ENCODE measurements at regions not wholly inside any gene's neighbourhood (a gene's known extent, or its start where the extent isn't known, plus 50 kb on each side); places are given as distances from the start of the nearest gene placed in this dataset.

GRCh38 chr9:2506321-2506720 is 115.3 kb upstream of the VLDLR start (continued):
- TF ChIP-seq ZNF777 (CRISPR knock-in tag; IDR thresholded peaks at IDR 0.05), result no peak
- TF ChIP-seq GTF3A (CRISPR knock-in tag; conservative IDR thresholded peaks at IDR 0.05), result no peak
- TF ChIP-seq ZNF274 (CRISPR knock-in tag; IDR thresholded peaks at IDR 0.05), result no peak
- TF ChIP-seq ATF1 (CRISPR knock-in tag; IDR thresholded peaks at IDR 0.05), result no peak

- intact Hi-C loops (cut with micrococcal nuclease; ENCODE audit: unreplicated experiment), result no loop called here
- H3K9me3 ChIP-seq (ENCODE audit: low read length), result no peaks in the 10 kb centered on the region
- ATAC-seq (no peak), FAIRE-seq (no peak), DNase-seq (ENCODE audit: low spot score) (no peak)
- POLR2A ChIA-PET, result no interaction called here
- H2AFZ ChIP-seq (ENCODE audit: low read length), result no peak overlapping the region
- no peaks in the 10 kb centered on the region for H3K79me2 ChIP-seq (ENCODE audit: insufficient read depth, low read length)
- no peaks in the 10 kb centered on the region for H3K4me1 ChIP-seq (ENCODE audit: insufficient read depth, low read length)
- no peaks in the 10 kb centered on the region for H4K20me1 ChIP-seq (ENCODE audit: insufficient read depth, low read length)
- WGBS (ENCODE audit: low lambda C conversion rate), result 57% methylated on average over 5 of the region's 6 CpGs
- H3K9ac ChIP-seq (ENCODE audit: insufficient read depth, low read depth, low read length), result no peak overlapping the region
- H3K27ac ChIP-seq (ENCODE audit: extremely low read length, insufficient read depth, low read length), result no peak overlapping the region
- no peaks in the 10 kb centered on the region for H3K36me3 ChIP-seq (replicated peaks in 1 of 2; ENCODE audit: control insufficient read depth in 1 of 2, insufficient read depth in 2 of 2, low read length in 2 of 2)
- no TSS peak for BruUV-seq (replicated peaks)
- in situ Hi-C loops (cut with HindIII; ENCODE audit: extremely low pct_ligation_motif_present, low pct_unique_long_range_greater_than_20kb), result no loop called here
- CTCF ChIA-PET (ENCODE audit: low intra/inter-chr PET ratio, low total read pairs), result no interaction called here
- H3K4me2 ChIP-seq (ENCODE audit: low read depth, low read length), result no peak overlapping the region
- H3K4me3 ChIP-seq (replicated peaks in 1 of 3; ENCODE audit: insufficient read depth in 1 of 3, low read depth in 2 of 3, low read length in 3 of 3), result no peak overlapping the region
- H3K27me3 ChIP-seq (ENCODE audit: control insufficient read depth in 1 of 2, insufficient read depth in 2 of 2, low read length in 2 of 2), result no peaks in the 10 kb centered on the region
- TF ChIP-seq SP5 (CRISPR knock-in tag; IDR thresholded peaks at IDR 0.05; ENCODE audit: borderline replicate concordance, low read depth) (no peak), HNRNPH1 (optimal IDR thresholded peaks at IDR 0.05; ENCODE audit: low read depth, low read length) (no peak), KLF16 (CRISPR knock-in tag; IDR thresholded peaks at IDR 0.05) (no peak), SRSF1 (optimal IDR thresholded peaks at IDR 0.05; ENCODE audit: low read depth, low read length) (no peak), ZNF746 (CRISPR knock-in tag; IDR thresholded peaks at IDR 0.05) (no peak), ONECUT2 (CRISPR knock-in tag; IDR thresholded peaks at IDR 0.05) (no peak), PAXIP1 (CRISPR knock-in tag; conservative IDR thresholded peaks at IDR 0.05) (no peak), NCOA2 (CRISPR knock-in tag; IDR thresholded peaks at IDR 0.05) (no peak), DNMT1 (CRISPR knock-in tag; IDR thresholded peaks at IDR 0.05) (no peak), XBP1 (CRISPR knock-in tag; IDR thresholded peaks at IDR 0.05) (no peak), HINFP (CRISPR knock-in tag; IDR thresholded peaks at IDR 0.05; ENCODE audit: low read depth) (no peak), TFAP4 (IDR thresholded peaks at IDR 0.05; ENCODE audit: borderline replicate concordance, low read depth) (no peak), FOXP4 (CRISPR knock-in tag; IDR thresholded peaks at IDR 0.05) (no peak), MBNL3 (CRISPR knock-in tag; conservative IDR thresholded peaks at IDR 0.05) (no peak), MBD4 (IDR thresholded peaks at IDR 0.05; ENCODE audit: borderline replicate concordance, low read length) (no peak)
Measured at GRCh38 chr9:2523591-2523990, 98.0 kb upstream of the VLDLR start.

All from HepG2 (cell line).